PC-3 (cell line): ENCODE measurements at regions not wholly inside any gene's neighbourhood (a gene's known extent, or its start where the extent isn't known, plus 50 kb on each side); places are given as distances from the start of the nearest gene placed in this dataset.

Experiments
- ATAC-seq: fragments of 200-7000 bp; cut with Tn5 transposase; 2 replicates; pipeline ENCODE4 v1.9.1; 2020; ENCODE audit warnings: mild to moderate bottlenecking, moderate library complexity
- BruUV-seq: library from RNA; stranded (reverse); fragments of 400-500 nt; replicated peaks from 2 replicates; lab custom pipeline; 2021; lab: Mats Ljungman, UMichigan
- CTCF ChIA-PET: fragments of 300-600 bp; sonication (Branson Sonifier 250); formaldehyde crosslinking; loops from one replicate; lab custom pipeline; 2022; ENCODE audit warnings: antibody characterized with exemption; lab: Charles Lee
- POLR2A ChIA-PET: fragments of 300-600 bp; sonication (Branson Sonifier 250); formaldehyde crosslinking; loops from one replicate; lab custom pipeline; 2022; ENCODE audit warnings: antibody characterized with exemption; ENCODE audit not compliant: unreplicated experiment; lab: Charles Lee
- DNase-seq: peaks from one replicate; pipeline ENCODE4 v3.0.0-alpha.2; 2015
- H2AFZ ChIP-seq: fragments of 300-600 bp; sonication (generic); 2 replicates; pipeline ENCODE4 v1.6.0; 2016; ENCODE audit warnings: antibody characterized with exemption, low read length
- H3F3A ChIP-seq: fragments of 300-600 bp; sonication (generic); one replicate; pipeline ENCODE4 v1.6.0; 2017; ENCODE audit warnings: antibody characterized with exemption, low read length, control low read depth, mild to moderate bottlenecking; ENCODE audit not compliant: unreplicated experiment
- H3K27ac ChIP-seq: fragments of 300-600 bp; sonication (generic); 2 replicates; pipeline ENCODE4 v1.5.1; 2016; ENCODE audit warnings: mild to moderate bottlenecking, low read length
- H3K27me3 ChIP-seq: fragments of 300-600 bp; sonication (generic); 2 replicates; pipeline ENCODE4 v1.6.1; 2016; ENCODE audit warnings: low read length, mixed read lengths
- H3K36me3 ChIP-seq: fragments of 300-600 bp; sonication (generic); 2 replicates; pipeline ENCODE4 v1.6.1; 2016; ENCODE audit warnings: low read depth, mixed run types, low read length, mixed read lengths
- H3K4me1 ChIP-seq: fragments of 300-600 bp; sonication (generic); 2 replicates; pipeline ENCODE4 v1.5.1; 2016; ENCODE audit warnings: low read length; ENCODE audit not compliant: insufficient read depth
- H3K4me2 ChIP-seq: fragments of 300-600 bp; sonication (generic); 2 replicates; pipeline ENCODE4 v1.6.0; 2016; ENCODE audit warnings: low read length
- H3K4me3 ChIP-seq: fragments of 300-600 bp; sonication (generic); 2 replicates; pipeline ENCODE4 v1.5.1; 2016; ENCODE audit warnings: mild to moderate bottlenecking, low read length, mixed read lengths
- H3K79me2 ChIP-seq: fragments of 300-600 bp; sonication (generic); 2 replicates; pipeline ENCODE4 v1.6.1; 2017; ENCODE audit warnings: low read length, mixed read lengths
- H3K9ac ChIP-seq: fragments of 300-600 bp; sonication (generic); 2 replicates; pipeline ENCODE4 v1.6.0; 2016; ENCODE audit warnings: mild to moderate bottlenecking, low read length
- H3K9me2 ChIP-seq: fragments of 300-600 bp; sonication (generic); replicated peaks from 2 replicates; pipeline ENCODE4 v1.6.1; 2016; ENCODE audit warnings: mixed run types, low read length, mixed read lengths
- H3K9me3 ChIP-seq: fragments of 300-600 bp; sonication (generic); 2 replicates; pipeline ENCODE4 v1.6.1; 2016; ENCODE audit warnings: low read length, mixed read lengths
- H4K20me1 ChIP-seq: fragments of 300-600 bp; sonication (generic); 2 replicates; pipeline ENCODE4 v1.6.1; 2016; ENCODE audit warnings: low read length, mixed read lengths
- CTCF ChIP-seq: fragments of 300-600 bp; sonication (generic); conservative IDR thresholded peaks from 2 replicates; pipeline ENCODE4 v1.5.1; 2017; ENCODE audit warnings: antibody characterized with exemption, low read depth, mild to moderate bottlenecking, low read length
- EZH2 ChIP-seq: fragments of 300-600 bp; sonication (generic); IDR thresholded peaks from one replicate; pipeline ENCODE4 v1.6.1; 2017; ENCODE audit warnings: antibody characterized with exemption, mild to moderate bottlenecking, low read length; ENCODE audit not compliant: unreplicated experiment
- EZH2phosphoT487 ChIP-seq: fragments of 300-600 bp; sonication (generic); IDR thresholded peaks from 2 replicates; pipeline ENCODE4 v1.6.1; 2018; ENCODE audit warnings: mild to moderate bottlenecking, antibody characterized with exemption, low read length, borderline replicate concordance
- intact Hi-C: fragments of 100-400 bp; cut with micrococcal nuclease; formaldehyde crosslinking; loops from 2 replicates; pipeline ENCODE4 v1.9.0; 2023

- DNase-seq (no peak), ATAC-seq (no peak)
- no peaks in the 10 kb centered on the region for H3K36me3 ChIP-seq
- H3K4me3 ChIP-seq: no peak overlapping the region
- no peaks in the 10 kb centered on the region for H3F3A ChIP-seq
- H3K9me2 ChIP-seq: no peaks in the 10 kb centered on the region
- BruUV-seq: no TSS peak
- TF ChIP-seq EZH2phosphoT487 (no peak), EZH2 (no peak), CTCF (no peak)
- no peak overlapping the region for H2AFZ ChIP-seq
- no peaks in the 10 kb centered on the region for H3K27me3 ChIP-seq
- H4K20me1 ChIP-seq: no peaks in the 10 kb centered on the region
- H3K9me3 ChIP-seq: no peaks in the 10 kb centered on the region
- no peak overlapping the region for H3K27ac ChIP-seq
- H3K4me1 ChIP-seq: peaks cover 13% of the 10 kb centered on the region
- ChIA-PET POLR2A (no interaction called here), CTCF (no interaction called here)
- H3K79me2 ChIP-seq: no peaks in the 10 kb centered on the region
- intact Hi-C loops: no loop called here
- no peak overlapping the region for H3K9ac ChIP-seq
- no peak overlapping the region for H3K4me2 ChIP-seq
These were observed 71.5 kb upstream of the SLC25A26 start for GRCh38 chr3:66149269-66149668.

GRCh38 chr3:66145408-66145733, 75.4 kb upstream of the SLC25A26 start:
- H3K27ac ChIP-seq: no peak overlapping the region
- no peak for TF ChIP-seq EZH2phosphoT487
- no peak for TF ChIP-seq CTCF
- no peak for TF ChIP-seq EZH2
- no peak overlapping the region for H2AFZ ChIP-seq
- peaks cover 14% of the 10 kb centered on the region for H3K4me1 ChIP-seq
- no peaks in the 10 kb centered on the region for H3K9me2 ChIP-seq
- H3F3A ChIP-seq: no peaks in the 10 kb centered on the region
- 0 out of 2 replicates have a peak overlapping the region, but pooled peaks have one; percentile 14 for H3K4me2 ChIP-seq
- no peaks in the 10 kb centered on the region for H3K9me3 ChIP-seq
- CTCF ChIA-PET: no interaction called here
- H3K79me2 ChIP-seq: no peaks in the 10 kb centered on the region
- DNase-seq (no peak), ATAC-seq (no peak)
- POLR2A ChIA-PET: no interaction called here
- H3K27me3 ChIP-seq: no peaks in the 10 kb centered on the region
- no peak overlapping the region for H3K4me3 ChIP-seq
- no peak overlapping the region for H3K9ac ChIP-seq
- H3K36me3 ChIP-seq: no peaks in the 10 kb centered on the region
- intact Hi-C loops: no loop called here
- BruUV-seq: no TSS peak
- no peaks in the 10 kb centered on the region for H4K20me1 ChIP-seq

GRCh38 chr3:66144568-66145407, 76.0 kb upstream of the SLC25A26 start:
- TF ChIP-seq CTCF (no peak), EZH2phosphoT487 (no peak), EZH2 (no peak)
- no TSS peak for BruUV-seq
- Histone ChIP-seq H2AFZ (no peak overlapping the region), H3K27me3 (no peaks in the 10 kb centered on the region), H3K9me3 (no peaks in the 10 kb centered on the region), H3K9ac (no peak overlapping the region), H3K4me3 (no peak overlapping the region), H3K4me1 (peaks cover 14% of the 10 kb centered on the region), H3F3A (no peaks in the 10 kb centered on the region), H3K9me2 (no peaks in the 10 kb centered on the region), H3K36me3 (no peaks in the 10 kb centered on the region), H4K20me1 (no peaks in the 10 kb centered on the region), H3K4me2 (0 out of 2 replicates have a peak overlapping the region, but pooled peaks have one; percentile 14), H3K79me2 (no peaks in the 10 kb centered on the region), H3K27ac (no peak overlapping the region)
- ChIA-PET POLR2A (no interaction called here), CTCF (no interaction called here)
- ATAC-seq (peak; percentile 70), DNase-seq (peak; percentile 36)
- intact Hi-C loops: no loop called here
